Activated CD4-positive, alpha-beta T cell treated with anti-CD3 and anti-CD28 coated beads, Interleukin-2, amount 10 ng/mL, durations not matched to agents 24 days and 14 days (primary cell): ENCODE measurements at regions not wholly inside any gene's neighbourhood (a gene's known extent, or its start where the extent isn't known, plus 50 kb on each side); places are given as distances from the start of the nearest gene placed in this dataset.

Source experiments
- DNase-seq: peaks from one replicate; pipeline ENCODE4 v3.0.0; 2022
- H3K27ac Mint-ChIP-seq: one replicate; pipeline ENCODE4 v1.8.0; 2022; ENCODE audit warnings: mild to moderate bottlenecking, mixed read lengths
- H3K27me3 Mint-ChIP-seq: one replicate; pipeline ENCODE4 v1.8.0; 2022; ENCODE audit warnings: mixed read lengths
- H3K36me3 Mint-ChIP-seq: one replicate; pipeline ENCODE4 v1.8.0; 2022; ENCODE audit warnings: low read depth, mild to moderate bottlenecking, mixed read lengths
- H3K4me1 Mint-ChIP-seq: one replicate; pipeline ENCODE4 v1.8.0; 2021; ENCODE audit warnings: mixed read lengths
- H3K4me3 Mint-ChIP-seq: one replicate; pipeline ENCODE4 v1.8.0; 2022; ENCODE audit warnings: mild to moderate bottlenecking, moderate library complexity, mixed read lengths
- H3K9me3 Mint-ChIP-seq: one replicate; pipeline ENCODE4 v1.8.0; 2021; ENCODE audit warnings: mixed read lengths
- intact Hi-C: fragments of 100-400 bp; cut with micrococcal nuclease; formaldehyde crosslinking; loops from one replicate; pipeline ENCODE4 v1.15.1; 2023

DNA sequence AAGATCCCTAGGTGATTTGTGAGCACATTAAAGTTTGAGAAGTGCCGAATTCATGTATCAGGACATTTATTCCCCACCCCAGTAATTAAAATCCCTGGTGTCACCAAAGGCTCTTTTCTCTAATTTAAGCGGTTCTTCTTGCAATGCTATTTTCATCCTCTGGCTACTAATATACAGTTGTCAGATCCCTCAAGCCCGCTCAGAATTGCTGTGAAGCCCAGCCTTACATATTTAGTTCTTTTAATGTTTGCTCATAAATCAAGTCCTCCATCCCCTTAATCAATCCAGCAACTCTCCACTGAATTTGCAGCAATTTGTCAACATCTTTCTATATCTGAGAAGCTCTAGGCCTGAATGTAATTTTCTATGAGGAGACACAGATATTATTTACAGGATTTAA lies 437.9 kb downstream of the PIK3C3 start:
- Mint-ChIP-seq H3K4me1 (no peaks in the 10 kb centered on the region), H3K36me3 (no peaks in the 10 kb centered on the region), H3K4me3 (no peak overlapping the region), H3K9me3 (no peaks in the 10 kb centered on the region), H3K27me3 (no peaks in the 10 kb centered on the region), H3K27ac (no peak overlapping the region)
- no peak for DNase-seq
- intact Hi-C loops, result no loop called here

DNA sequence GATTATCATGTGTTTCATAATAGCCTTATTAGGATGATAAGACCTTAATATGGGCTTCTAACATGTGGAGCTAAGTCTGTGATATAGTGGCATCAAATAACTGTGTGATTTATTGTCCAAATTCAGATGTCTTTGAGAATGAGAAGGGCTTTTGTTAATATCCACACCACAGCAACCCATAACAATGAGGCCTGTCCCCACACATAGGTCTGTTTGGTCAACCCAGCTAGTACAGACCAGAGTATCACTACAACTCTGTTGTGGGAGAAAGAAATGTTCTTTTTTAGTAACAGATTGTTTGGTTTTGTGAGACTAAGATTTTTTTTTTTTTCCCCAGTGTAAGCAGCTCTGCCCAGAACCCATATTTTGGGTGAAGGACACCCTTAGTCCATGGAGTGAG lies 439.2 kb downstream of the PIK3C3 start:
- H3K27ac Mint-ChIP-seq, result no peak overlapping the region
- no peak overlapping the region for H3K4me3 Mint-ChIP-seq
- no peaks in the 10 kb centered on the region for H3K4me1 Mint-ChIP-seq
- H3K9me3 Mint-ChIP-seq, result no peaks in the 10 kb centered on the region
- no peaks in the 10 kb centered on the region for H3K27me3 Mint-ChIP-seq
- no peak for DNase-seq
- no peaks in the 10 kb centered on the region for H3K36me3 Mint-ChIP-seq
- intact Hi-C loops, result no loop called here

GRCh38 chr18:42401131-42401673 lies 446.2 kb downstream of the PIK3C3 start:
- H3K4me1 Mint-ChIP-seq, result no peaks in the 10 kb centered on the region
- no peaks in the 10 kb centered on the region for H3K36me3 Mint-ChIP-seq
- intact Hi-C loops, result no loop called here
- no peaks in the 10 kb centered on the region for H3K27me3 Mint-ChIP-seq
- H3K4me3 Mint-ChIP-seq, result no peak overlapping the region
- no peak for DNase-seq
- H3K9me3 Mint-ChIP-seq, result no peaks in the 10 kb centered on the region
- H3K27ac Mint-ChIP-seq, result no peak overlapping the region

- intact Hi-C loops, result no loop called here
- Mint-ChIP-seq H3K4me3 (no peak overlapping the region), H3K27ac (no peak overlapping the region), H3K27me3 (no peaks in the 10 kb centered on the region), H3K36me3 (no peaks in the 10 kb centered on the region), H3K4me1 (no peaks in the 10 kb centered on the region), H3K9me3 (peaks cover 6% of the 10 kb centered on the region)
- DNase-seq, result no peak
These were observed 449.1 kb downstream of the PIK3C3 start for GRCh38 chr18:42404151-42404550.

- intact Hi-C loops, result no loop called here
- Mint-ChIP-seq H3K4me3 (no peak overlapping the region), H3K36me3 (no peaks in the 10 kb centered on the region), H3K4me1 (no peaks in the 10 kb centered on the region), H3K27me3 (no peaks in the 10 kb centered on the region), H3K9me3 (peaks cover 6% of the 10 kb centered on the region), H3K27ac (no peak overlapping the region)
- DNase-seq, result no peak
These were observed 454.0 kb downstream of the PIK3C3 start for GRCh38 chr18:42409005-42409404.

DNA sequence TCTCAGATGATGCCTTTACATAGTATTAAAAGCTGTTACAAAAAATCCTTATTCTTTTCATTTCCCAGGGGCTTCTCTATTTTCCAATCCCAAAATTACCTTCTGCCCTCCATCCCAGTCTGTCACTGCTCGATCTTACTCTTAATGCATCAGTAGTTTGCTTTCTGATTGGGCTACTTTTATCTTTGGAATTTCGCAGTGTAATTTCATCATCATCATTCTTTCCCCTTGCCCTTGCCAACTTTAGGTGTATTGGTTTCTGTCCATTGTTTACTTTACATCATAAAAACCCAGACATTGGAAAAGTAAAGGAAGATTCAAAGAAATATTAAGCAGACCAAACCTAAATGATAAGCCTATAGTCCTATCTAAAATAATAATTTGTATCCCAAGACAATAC lies 457.2 kb downstream of the PIK3C3 start:
- H3K4me3 Mint-ChIP-seq, result no peak overlapping the region
- H3K27ac Mint-ChIP-seq, result no peak overlapping the region
- H3K9me3 Mint-ChIP-seq, result peaks cover 6% of the 10 kb centered on the region
- H3K36me3 Mint-ChIP-seq, result no peaks in the 10 kb centered on the region
- no peaks in the 10 kb centered on the region for H3K27me3 Mint-ChIP-seq
- H3K4me1 Mint-ChIP-seq, result no peaks in the 10 kb centered on the region
- intact Hi-C loops, result no loop called here
- DNase-seq, result no peak

DNA sequence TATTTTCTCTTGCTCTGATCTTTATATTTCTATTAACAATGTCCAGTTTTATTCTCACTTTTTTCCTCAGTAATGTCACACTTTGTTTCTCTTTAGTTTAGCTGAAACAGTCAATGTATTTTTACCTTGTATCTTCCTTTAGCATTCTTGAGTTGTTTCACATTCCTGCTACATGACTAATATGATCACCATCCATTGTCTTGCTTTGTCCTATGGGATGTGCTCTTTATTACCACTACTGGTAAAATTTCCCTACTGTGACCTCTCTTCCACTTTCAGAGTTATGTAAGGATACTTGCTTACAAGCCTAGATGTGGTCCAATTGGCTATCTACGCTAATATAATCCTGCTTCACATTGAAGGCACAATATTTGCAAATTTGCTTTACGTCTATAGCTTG lies 457.9 kb downstream of the PIK3C3 start:
- H3K4me1 Mint-ChIP-seq, result no peaks in the 10 kb centered on the region
- H3K27ac Mint-ChIP-seq, result no peak overlapping the region
- H3K4me3 Mint-ChIP-seq, result no peak overlapping the region
- H3K27me3 Mint-ChIP-seq, result no peaks in the 10 kb centered on the region
- intact Hi-C loops, result no loop called here
- H3K36me3 Mint-ChIP-seq, result no peaks in the 10 kb centered on the region
- no peak for DNase-seq
- peaks cover 3% of the 10 kb centered on the region for H3K9me3 Mint-ChIP-seq

GRCh38 chr18:42413870-42414269 lies 458.8 kb downstream of the PIK3C3 start:
- H3K27ac Mint-ChIP-seq, result no peak overlapping the region

GRCh38 chr18:42414756-42415454 lies 459.9 kb downstream of the PIK3C3 start:
- H3K27ac Mint-ChIP-seq, result no peak overlapping the region
- intact Hi-C loops, result no loop called here
- H3K4me3 Mint-ChIP-seq, result no peak overlapping the region
- H3K27me3 Mint-ChIP-seq, result no peaks in the 10 kb centered on the region
- H3K36me3 Mint-ChIP-seq, result no peaks in the 10 kb centered on the region
- no peaks in the 10 kb centered on the region for H3K9me3 Mint-ChIP-seq
- DNase-seq, result no peak
- H3K4me1 Mint-ChIP-seq, result no peaks in the 10 kb centered on the region

More at GRCh38 chr18:42413870-42414269, 458.8 kb downstream of the PIK3C3 start:
- DNase-seq, result no peak
- intact Hi-C loops, result no loop called here
- no peaks in the 10 kb centered on the region for H3K27me3 Mint-ChIP-seq
- H3K36me3 Mint-ChIP-seq, result no peaks in the 10 kb centered on the region
- no peak overlapping the region for H3K4me3 Mint-ChIP-seq
- no peaks in the 10 kb centered on the region for H3K9me3 Mint-ChIP-seq
- H3K4me1 Mint-ChIP-seq, result no peaks in the 10 kb centered on the region

GRCh38 chr18:42417189-42417588 lies 462.2 kb downstream of the PIK3C3 start:
- intact Hi-C loops, result no loop called here
- no peaks in the 10 kb centered on the region for H3K27me3 Mint-ChIP-seq
- H3K27ac Mint-ChIP-seq, result no peak overlapping the region
- H3K4me3 Mint-ChIP-seq, result no peak overlapping the region
- H3K36me3 Mint-ChIP-seq, result no peaks in the 10 kb centered on the region
- H3K4me1 Mint-ChIP-seq, result no peaks in the 10 kb centered on the region
- no peaks in the 10 kb centered on the region for H3K9me3 Mint-ChIP-seq
- no peak for DNase-seq

DNA sequence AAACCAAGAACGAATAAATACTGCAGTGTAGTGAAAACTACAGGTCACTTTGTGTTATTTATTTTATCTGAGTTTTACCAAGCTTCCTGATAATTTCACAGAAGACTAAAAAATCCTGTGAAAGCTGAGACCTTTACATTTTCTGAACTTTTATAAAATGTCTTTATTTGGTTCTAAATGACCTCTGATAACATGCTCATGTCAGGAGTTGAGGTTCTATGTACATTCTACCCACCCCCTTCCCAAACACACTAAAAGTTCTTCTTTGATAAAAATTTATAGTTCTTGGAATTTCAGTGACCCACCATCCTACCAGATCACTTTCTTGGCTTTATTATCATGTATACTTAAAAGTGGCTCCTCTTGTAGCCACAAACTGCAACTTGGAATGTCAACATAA lies 463.1 kb downstream of the PIK3C3 start:
- Mint-ChIP-seq H3K4me3 (no peak overlapping the region), H3K4me1 (no peaks in the 10 kb centered on the region), H3K36me3 (no peaks in the 10 kb centered on the region), H3K27me3 (no peaks in the 10 kb centered on the region), H3K27ac (no peak overlapping the region), H3K9me3 (no peaks in the 10 kb centered on the region)
- DNase-seq, result no peak
- intact Hi-C loops, result no loop called here

DNA sequence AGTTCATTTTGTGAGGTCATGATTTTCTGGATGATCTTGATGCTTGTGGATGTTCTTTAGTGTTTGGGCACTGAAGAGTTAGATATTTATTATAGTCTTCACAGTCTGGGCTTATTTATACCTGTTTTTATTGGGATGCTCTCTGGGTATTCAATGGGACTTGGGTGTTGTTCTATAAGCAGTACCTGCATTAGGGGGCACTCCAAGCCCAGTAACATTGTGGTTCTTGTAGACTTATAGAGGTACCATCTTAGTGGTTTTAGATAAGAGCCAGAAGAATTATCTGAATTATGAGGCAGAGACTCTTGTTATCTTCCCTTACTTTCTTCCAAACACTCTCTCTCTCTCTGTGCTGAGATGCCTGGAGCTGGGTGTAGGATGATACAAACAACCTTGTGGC lies 470.0 kb downstream of the PIK3C3 start:
- no peak overlapping the region for H3K27ac Mint-ChIP-seq
- H3K4me1 Mint-ChIP-seq, result no peaks in the 10 kb centered on the region
- DNase-seq, result no peak
- no peak overlapping the region for H3K4me3 Mint-ChIP-seq
- H3K36me3 Mint-ChIP-seq, result no peaks in the 10 kb centered on the region
- no peaks in the 10 kb centered on the region for H3K9me3 Mint-ChIP-seq
- H3K27me3 Mint-ChIP-seq, result no peaks in the 10 kb centered on the region
- intact Hi-C loops, result no loop called here

- DNase-seq, result no peak
- Mint-ChIP-seq H3K4me1 (no peaks in the 10 kb centered on the region), H3K36me3 (no peaks in the 10 kb centered on the region), H3K27me3 (no peaks in the 10 kb centered on the region), H3K27ac (no peak overlapping the region), H3K9me3 (no peaks in the 10 kb centered on the region), H3K4me3 (no peak overlapping the region)
- intact Hi-C loops, result no loop called here
These were observed 471.5 kb downstream of the PIK3C3 start for GRCh38 chr18:42426496-42427015.

- Mint-ChIP-seq H3K4me1 (no peaks in the 10 kb centered on the region), H3K4me3 (no peak overlapping the region), H3K9me3 (no peaks in the 10 kb centered on the region), H3K36me3 (no peaks in the 10 kb centered on the region), H3K27ac (no peak overlapping the region), H3K27me3 (no peaks in the 10 kb centered on the region)
- intact Hi-C loops, result no loop called here
- no peak for DNase-seq
These were observed 474.2 kb downstream of the PIK3C3 start for GRCh38 chr18:42429196-42429595.
